H1 (cell line): ENCODE measurements at regions not wholly inside any gene's neighbourhood (a gene's known extent, or its start where the extent isn't known, plus 50 kb on each side); places are given as distances from the start of the nearest gene placed in this dataset.

Experiments used
- BACH1 ChIP-seq: IDR thresholded peaks from 2 replicates; pipeline ENCODE4 v1.6.1; 2012; ENCODE audit warnings: low read length, improper control_type of control experiment
- BCL11A ChIP-seq, 2 experiments: IDR thresholded peaks; one replicate each; pipeline ENCODE4 v1.6.1; 2011; ENCODE audit warnings: low read depth in 2 of 2, low read length in 2 of 2, mild to moderate bottlenecking in 2 of 2
- CTBP2 ChIP-seq: IDR thresholded peaks from 2 replicates; pipeline ENCODE4 v1.7.0; 2011; ENCODE audit warnings: borderline replicate concordance, mild to moderate bottlenecking, moderate library complexity, mixed read lengths, low read length; ENCODE audit not compliant: insufficient read depth, insufficient read length
- EGR1 ChIP-seq: IDR thresholded peaks from 2 replicates; pipeline ENCODE4 v1.6.1; 2011; ENCODE audit warnings: low read depth, low read length, borderline replicate concordance
- EZH2 ChIP-seq: fragments of 200-600 bp; sonication (generic); IDR thresholded peaks from 2 replicates; pipeline ENCODE4 v1.7.1; 2012; ENCODE audit warnings: low read depth, mild to moderate bottlenecking, moderate library complexity, low read length, inconsistent platforms; ENCODE audit not compliant: severe bottlenecking
- HDAC6 ChIP-seq: IDR thresholded peaks from one replicate; pipeline ENCODE4 v1.7.1; 2012; ENCODE audit warnings: low read depth, mild to moderate bottlenecking, inconsistent platforms, low read length, moderate library complexity
- KDM5A ChIP-seq: fragments of 200-600 bp; IDR thresholded peaks from 2 replicates; pipeline ENCODE4 v1.7.1; 2012; ENCODE audit warnings: mild to moderate bottlenecking, low read length, inconsistent platforms, mixed read lengths
- NANOG ChIP-seq: IDR thresholded peaks from 2 replicates; pipeline ENCODE4 v1.6.1; 2011; ENCODE audit warnings: low read length, low read depth, mild to moderate bottlenecking, inconsistent platforms; ENCODE audit not compliant: insufficient read depth, poor library complexity, severe bottlenecking
- PHF8 ChIP-seq: fragments of 200-600 bp; sonication (generic); conservative IDR thresholded peaks from 2 replicates; pipeline ENCODE4 v1.7.1; 2012; ENCODE audit warnings: low read depth, mild to moderate bottlenecking, inconsistent platforms, low read length, moderate library complexity
- RNF2 ChIP-seq: fragments of 200-900, 300-1000 bp; sonication (generic); IDR thresholded peaks from 2 replicates; pipeline ENCODE4 v1.7.1; 2016; ENCODE audit warnings: borderline replicate concordance, low read depth, mild to moderate bottlenecking, antibody characterized with exemption, low read length; ENCODE audit not compliant: poor library complexity, severe bottlenecking; ENCODE audit errors: missing control alignments
- RXRA ChIP-seq: IDR thresholded peaks from 2 replicates; pipeline ENCODE4 v1.6.1; 2011; ENCODE audit warnings: low read depth, mild to moderate bottlenecking, low read length, moderate library complexity; ENCODE audit not compliant: insufficient read depth
- SRF ChIP-seq: IDR thresholded peaks from 2 replicates; pipeline ENCODE4 v1.6.1; 2011; ENCODE audit warnings: mild to moderate bottlenecking, low read depth, low read length, moderate library complexity
- TBP ChIP-seq: IDR thresholded peaks from 2 replicates; pipeline ENCODE4 v1.6.1; 2011; ENCODE audit warnings: low read depth, low read length, improper control_type of control experiment
- TCF12 ChIP-seq: IDR thresholded peaks from 2 replicates; pipeline ENCODE4 v1.6.1; 2011; ENCODE audit warnings: low read depth, mild to moderate bottlenecking, low read length
- TEAD4 ChIP-seq: IDR thresholded peaks from 2 replicates; pipeline ENCODE4 v1.6.1; 2012; ENCODE audit warnings: low read depth, low read length, inconsistent platforms, mixed read lengths
- ZNF274 ChIP-seq: IDR thresholded peaks from 2 replicates; pipeline ENCODE4 v1.7.0; 2012; ENCODE audit warnings: low read length, borderline replicate concordance; ENCODE audit errors: extremely low read depth
- TF ChIP-seq, protein P1 (sequence below), 3 experiments: IDR thresholded peaks; 1 replicate in 2 of 3; 2 replicates in 1 of 3; pipeline versions ENCODE4 v1.5.1 to v1.6.1; 2011; ENCODE audit warnings: low read length in 3 of 3, mild to moderate bottlenecking in 3 of 3, inconsistent platforms in 2 of 3, low read depth in 1 of 3, moderate library complexity in 1 of 3; ENCODE audit not compliant: insufficient read depth in 1 of 3; ENCODE audit errors: control extremely low read depth in 1 of 3
- TF ChIP-seq, protein P2 (sequence below): IDR thresholded peaks from 2 replicates; pipeline ENCODE4 v1.6.1; 2011; ENCODE audit warnings: low read depth, mild to moderate bottlenecking, low read length; ENCODE audit not compliant: insufficient read depth

DNA sequence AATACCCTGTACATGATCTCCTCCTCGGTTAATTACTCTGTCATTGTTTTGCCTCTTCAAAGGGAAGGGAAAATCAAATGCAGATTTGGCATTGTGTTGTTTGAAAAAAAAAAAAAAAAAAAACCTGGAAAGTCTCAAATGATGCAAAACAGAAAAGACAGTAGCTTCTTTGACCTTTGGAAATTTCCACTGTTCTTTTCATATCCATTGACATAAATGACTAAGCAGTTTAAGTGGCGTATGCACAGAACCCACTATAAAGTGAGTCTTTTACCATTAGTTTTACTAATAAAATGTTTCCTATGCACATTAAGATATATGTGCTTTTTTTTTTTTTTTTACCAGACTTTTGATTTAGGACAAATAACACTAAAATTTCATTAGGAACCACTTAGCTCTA is 704.3 kb downstream of the TFAP2A start (continued):
- no peak for TF ChIP-seq TBP
- TF ChIP-seq TEAD4, result no peak
- TF ChIP-seq EGR1, result no peak
- no peak for TF ChIP-seq TCF12
- no peak for TF ChIP-seq NANOG
- no peak for TF ChIP-seq PHF8
- TF ChIP-seq ZNF274, result no peak
- TF ChIP-seq CTBP2, result no peak
- TF ChIP-seq, protein P1, sequence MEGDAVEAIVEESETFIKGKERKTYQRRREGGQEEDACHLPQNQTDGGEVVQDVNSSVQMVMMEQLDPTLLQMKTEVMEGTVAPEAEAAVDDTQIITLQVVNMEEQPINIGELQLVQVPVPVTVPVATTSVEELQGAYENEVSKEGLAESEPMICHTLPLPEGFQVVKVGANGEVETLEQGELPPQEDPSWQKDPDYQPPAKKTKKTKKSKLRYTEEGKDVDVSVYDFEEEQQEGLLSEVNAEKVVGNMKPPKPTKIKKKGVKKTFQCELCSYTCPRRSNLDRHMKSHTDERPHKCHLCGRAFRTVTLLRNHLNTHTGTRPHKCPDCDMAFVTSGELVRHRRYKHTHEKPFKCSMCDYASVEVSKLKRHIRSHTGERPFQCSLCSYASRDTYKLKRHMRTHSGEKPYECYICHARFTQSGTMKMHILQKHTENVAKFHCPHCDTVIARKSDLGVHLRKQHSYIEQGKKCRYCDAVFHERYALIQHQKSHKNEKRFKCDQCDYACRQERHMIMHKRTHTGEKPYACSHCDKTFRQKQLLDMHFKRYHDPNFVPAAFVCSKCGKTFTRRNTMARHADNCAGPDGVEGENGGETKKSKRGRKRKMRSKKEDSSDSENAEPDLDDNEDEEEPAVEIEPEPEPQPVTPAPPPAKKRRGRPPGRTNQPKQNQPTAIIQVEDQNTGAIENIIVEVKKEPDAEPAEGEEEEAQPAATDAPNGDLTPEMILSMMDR (IDR thresholded peaks at IDR 0.05; ENCODE audit: control extremely low read depth in 1 of 3, insufficient read depth in 1 of 3, low read depth in 1 of 3, low read length in 3 of 3), result no peak
- TF ChIP-seq EZH2, result no peak
- TF ChIP-seq KDM5A, result no peak
- no peak for TF ChIP-seq BACH1
- no peak for TF ChIP-seq RXRA
- TF ChIP-seq, protein P2, sequence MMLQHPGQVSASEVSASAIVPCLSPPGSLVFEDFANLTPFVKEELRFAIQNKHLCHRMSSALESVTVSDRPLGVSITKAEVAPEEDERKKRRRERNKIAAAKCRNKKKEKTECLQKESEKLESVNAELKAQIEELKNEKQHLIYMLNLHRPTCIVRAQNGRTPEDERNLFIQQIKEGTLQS, result no peak
- no peak for TF ChIP-seq RNF2
- no peak for TF ChIP-seq BCL11A (IDR thresholded peaks at IDR 0.05; ENCODE audit: low read depth in 2 of 2, low read length in 2 of 2)
- TF ChIP-seq SRF, result no peak
- TF ChIP-seq HDAC6, result no peak
